HL-60/S4 treated with phorbol 12-myristate 13-acetate at 8.2 ng/mL for 4 days and 3 days (cell line): ENCODE measurements at regions not wholly inside any gene's neighbourhood (a gene's known extent, or its start where the extent isn't known, plus 50 kb on each side); places are given as distances from the start of the nearest gene placed in this dataset.

ENCODE experiments used
- in situ Hi-C: fragments of 300-500 bp; cut with MboI; formaldehyde crosslinking; loops from 2 replicates; pipeline ENCODE4 v1.15.0; 2022; ENCODE audit warnings: low sequenced_read_pairs

GRCh38 chr7:13333371-13333770 lies 645.9 kb downstream of the ARL4A start:
- in situ Hi-C loops, result no loop called here

- in situ Hi-C loops, result no loop called here
Measured at GRCh38 chr7:13336227-13336626, 648.8 kb downstream of the ARL4A start.

- in situ Hi-C loops, result no loop called here
Measured at GRCh38 chr7:13352677-13353076, 636.8 kb downstream of the ETV1 start.

GRCh38 chr7:13359656-13360055 lies 629.8 kb downstream of the ETV1 start:
- in situ Hi-C loops, result no loop called here

- in situ Hi-C loops, result no loop called here
Measured at GRCh38 chr7:13386741-13387140, 602.7 kb downstream of the ETV1 start.

- in situ Hi-C loops, result no loop called here
Measured at GRCh38 chr7:13407911-13408310, 581.6 kb downstream of the ETV1 start.

- in situ Hi-C loops, result no loop called here
Measured at GRCh38 chr7:13411151-13411550, 578.3 kb downstream of the ETV1 start.

- in situ Hi-C loops, result no loop called here
Measured at GRCh38 chr7:13411636-13412035, 577.8 kb downstream of the ETV1 start.

GRCh38 chr7:13414181-13414580 lies 575.3 kb downstream of the ETV1 start:
- in situ Hi-C loops, result no loop called here

- in situ Hi-C loops, result no loop called here
Measured at GRCh38 chr7:13414661-13415107, 574.8 kb downstream of the ETV1 start.

GRCh38 chr7:13416071-13416470 lies 573.4 kb downstream of the ETV1 start:
- in situ Hi-C loops, result no loop called here

GRCh38 chr7:13416544-13416943 lies 572.9 kb downstream of the ETV1 start:
- in situ Hi-C loops, result no loop called here

- in situ Hi-C loops, result no loop called here
Measured at GRCh38 chr7:13420726-13421125, 568.7 kb downstream of the ETV1 start.

- in situ Hi-C loops, result no loop called here
Measured at GRCh38 chr7:13421776-13422175, 567.7 kb downstream of the ETV1 start.

GRCh38 chr7:13433946-13434345 lies 555.5 kb downstream of the ETV1 start:
- in situ Hi-C loops, result no loop called here

GRCh38 chr7:13442226-13442625 lies 547.2 kb downstream of the ETV1 start:
- in situ Hi-C loops, result no loop called here

- in situ Hi-C loops, result no loop called here
Measured at GRCh38 chr7:13447637-13448036, 541.8 kb downstream of the ETV1 start.

GRCh38 chr7:13448243-13448642 lies 541.2 kb downstream of the ETV1 start:
- in situ Hi-C loops, result no loop called here

- in situ Hi-C loops, result no loop called here
Measured at GRCh38 chr7:13449460-13449859, 540.0 kb downstream of the ETV1 start.

- in situ Hi-C loops, result no loop called here
Measured at GRCh38 chr7:13454916-13455592, 534.4 kb downstream of the ETV1 start.

- in situ Hi-C loops, result no loop called here
Measured at GRCh38 chr7:13457790-13458189, 531.7 kb downstream of the ETV1 start.

GRCh38 chr7:13466874-13467547 lies 522.5 kb downstream of the ETV1 start:
- in situ Hi-C loops, result no loop called here
